Upper lobe of left lung (tissue), 4 donors: ENCODE measurements at regions not wholly inside any gene's neighbourhood (a gene's known extent, or its start where the extent isn't known, plus 50 kb on each side); places are given as distances from the start of the nearest gene placed in this dataset.

Source experiments
- EP300 ChIP-seq, 4 donors: sonication (generic); formaldehyde crosslinking; IDR thresholded peaks; one replicate each; pipeline ENCODE4 v1.5.1; 2017; ENCODE audit warnings: antibody characterized with exemption in 4 of 4, control low read depth in 2 of 4
- POLR2AphosphoS5 ChIP-seq, 2 donors: sonication (generic); formaldehyde crosslinking; IDR thresholded peaks; one replicate each; pipeline ENCODE4 v1.5.1; 2017; ENCODE audit warnings: antibody characterized with exemption in 2 of 2
- TF ChIP-seq, protein P1 (sequence below), 6 experiments: fragments of 450-650 bp in 4 of 6; fragments of 200-600 bp in 2 of 6; sonication (generic) in 2 of 6; IDR thresholded peaks; one replicate each; pipeline ENCODE4 v1.5.1; 2016 to 2019; ENCODE audit warnings: antibody characterized with exemption in 6 of 6

- TF ChIP-seq POLR2AphosphoS5 (IDR thresholded peaks at IDR 0.05), result no peak
- TF ChIP-seq, protein P1, sequence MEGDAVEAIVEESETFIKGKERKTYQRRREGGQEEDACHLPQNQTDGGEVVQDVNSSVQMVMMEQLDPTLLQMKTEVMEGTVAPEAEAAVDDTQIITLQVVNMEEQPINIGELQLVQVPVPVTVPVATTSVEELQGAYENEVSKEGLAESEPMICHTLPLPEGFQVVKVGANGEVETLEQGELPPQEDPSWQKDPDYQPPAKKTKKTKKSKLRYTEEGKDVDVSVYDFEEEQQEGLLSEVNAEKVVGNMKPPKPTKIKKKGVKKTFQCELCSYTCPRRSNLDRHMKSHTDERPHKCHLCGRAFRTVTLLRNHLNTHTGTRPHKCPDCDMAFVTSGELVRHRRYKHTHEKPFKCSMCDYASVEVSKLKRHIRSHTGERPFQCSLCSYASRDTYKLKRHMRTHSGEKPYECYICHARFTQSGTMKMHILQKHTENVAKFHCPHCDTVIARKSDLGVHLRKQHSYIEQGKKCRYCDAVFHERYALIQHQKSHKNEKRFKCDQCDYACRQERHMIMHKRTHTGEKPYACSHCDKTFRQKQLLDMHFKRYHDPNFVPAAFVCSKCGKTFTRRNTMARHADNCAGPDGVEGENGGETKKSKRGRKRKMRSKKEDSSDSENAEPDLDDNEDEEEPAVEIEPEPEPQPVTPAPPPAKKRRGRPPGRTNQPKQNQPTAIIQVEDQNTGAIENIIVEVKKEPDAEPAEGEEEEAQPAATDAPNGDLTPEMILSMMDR (IDR thresholded peaks at IDR 0.05), result no peak
- no peak for TF ChIP-seq EP300 (IDR thresholded peaks at IDR 0.05)
Observed at GRCh38 chr3:25007974-25008658, 419.9 kb upstream of the RARB start.
